NCI-H524 (cell line): ENCODE measurements at regions not wholly inside any gene's neighbourhood (a gene's known extent, or its start where the extent isn't known, plus 50 kb on each side); places are given as distances from the start of the nearest gene placed in this dataset.
A peak's percentile ranks its signal among the peaks of the same experiment; 100 is the strongest.
"Not testable (repeated sequence)": the region's sequence is repeated elsewhere in the genome, so short reads cannot be mapped to it uniquely, and the experiment has no call there.

Source experiments
- DNase-seq, 2 experiments: peaks; one replicate each; lab custom pipeline; 2025; lab: John Stamatoyannopoulos, UW

GRCh38 chr6:84353459-84354423 lies 126.3 kb upstream of the CEP162 start:
- no peak for DNase-seq

GRCh38 chr6:84350397-84350796 lies 123.0 kb upstream of the CEP162 start:
- DNase-seq = peak in 1 of 2 experiments; percentile 1

- no peak for DNase-seq
These were observed 122.1 kb upstream of the CEP162 start for GRCh38 chr6:84349542-84349941.

- DNase-seq = no peak
These were observed 121.4 kb upstream of the CEP162 start for GRCh38 chr6:84348801-84349200.

- DNase-seq = peak in 1 of 2 experiments; percentile 6
These were observed 118.9 kb upstream of the CEP162 start for GRCh38 chr6:84346372-84346771.

- no peak for DNase-seq
These were observed 116.6 kb upstream of the CEP162 start for GRCh38 chr6:84344005-84344404.

GRCh38 chr6:84340422-84340821 lies 113.0 kb upstream of the CEP162 start:
- no peak for DNase-seq

- DNase-seq = no peak
These were observed 106.4 kb upstream of the CEP162 start for GRCh38 chr6:84333842-84334241.

- DNase-seq = no peak
These were observed 104.9 kb upstream of the CEP162 start for GRCh38 chr6:84332139-84333034.

- DNase-seq = no peak
These were observed 102.9 kb upstream of the CEP162 start for GRCh38 chr6:84330325-84330724.

GRCh38 chr6:84329516-84329915 lies 102.1 kb upstream of the CEP162 start:
- no peak for DNase-seq

- no peak for DNase-seq
These were observed 101.6 kb upstream of the CEP162 start for GRCh38 chr6:84329077-84329476.

- DNase-seq = no peak
These were observed 90.0 kb upstream of the CEP162 start for GRCh38 chr6:84317463-84317862.

GRCh38 chr6:84314377-84314898 lies 87.0 kb upstream of the CEP162 start:
- no peak for DNase-seq

- no peak for DNase-seq
These were observed 81.9 kb upstream of the CEP162 start for GRCh38 chr6:84309336-84309735.

GRCh38 chr6:84304881-84305280 lies 77.4 kb upstream of the CEP162 start:
- no peak for DNase-seq

- DNase-seq = not testable (repeated sequence)
These were observed 63.6 kb upstream of the CEP162 start for GRCh38 chr6:84291033-84291432.

GRCh38 chr6:84284428-84285049 lies 57.1 kb upstream of the CEP162 start:
- peak; percentile 76 to 92 for DNase-seq

GRCh38 chr6:84282550-84282949 lies 55.1 kb upstream of the CEP162 start:
- no peak for DNase-seq

- DNase-seq = peak in 1 of 2 experiments; percentile 50
These were observed 53.2 kb upstream of the CEP162 start for GRCh38 chr6:84280639-84281038.

- no peak for DNase-seq
These were observed 52.6 kb upstream of the CEP162 start for GRCh38 chr6:84280030-84280429.
